ENCODE measurements at regions not wholly inside any gene's neighbourhood (a gene's known extent, or its start where the extent isn't known, plus 50 kb on each side); places are given as distances from the start of the nearest gene placed in this dataset.

DNA sequence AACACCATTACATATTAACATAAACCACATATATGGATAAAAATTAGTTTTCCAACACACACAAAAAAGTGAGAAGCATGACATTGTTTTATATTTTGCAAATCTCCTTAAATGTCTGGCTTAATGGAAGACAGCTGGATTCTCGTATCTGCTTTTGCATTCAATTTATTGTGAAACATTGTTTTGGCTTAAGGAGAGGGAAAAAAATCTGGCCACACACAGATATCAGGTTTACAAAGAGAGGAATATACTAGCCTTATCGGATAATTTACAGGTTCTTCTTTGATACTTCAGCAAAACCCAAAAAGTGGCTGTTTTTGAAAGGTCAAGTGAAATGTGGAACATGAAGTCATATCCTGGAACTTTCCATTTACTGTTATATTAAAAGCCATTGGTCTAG, 523.5 kb upstream of the ARGLU1 start:
- Histone ChIP-seq H3K27me3 (ENCODE audit: low read depth, low read length) (no peaks in the 10 kb centered on the region), H3K27ac (ENCODE audit: low read length) (no peak overlapping the region), H3K36me3 (ENCODE audit: control insufficient read depth in 1 of 2, insufficient read depth in 2 of 2, low read length in 2 of 2) (no peaks in the 10 kb centered on the region), H3K9me3 (ENCODE audit: control insufficient read depth in 1 of 2, low read length in 2 of 2) (no peaks in the 10 kb centered on the region), H3K4me3 (ENCODE audit: low read depth in 1 of 2, low read length in 2 of 2) (no peak overlapping the region), H3K4me1 (ENCODE audit: control insufficient read depth in 1 of 2, insufficient read depth in 2 of 2, low read length in 2 of 2) (no peaks in the 10 kb centered on the region)

DNA sequence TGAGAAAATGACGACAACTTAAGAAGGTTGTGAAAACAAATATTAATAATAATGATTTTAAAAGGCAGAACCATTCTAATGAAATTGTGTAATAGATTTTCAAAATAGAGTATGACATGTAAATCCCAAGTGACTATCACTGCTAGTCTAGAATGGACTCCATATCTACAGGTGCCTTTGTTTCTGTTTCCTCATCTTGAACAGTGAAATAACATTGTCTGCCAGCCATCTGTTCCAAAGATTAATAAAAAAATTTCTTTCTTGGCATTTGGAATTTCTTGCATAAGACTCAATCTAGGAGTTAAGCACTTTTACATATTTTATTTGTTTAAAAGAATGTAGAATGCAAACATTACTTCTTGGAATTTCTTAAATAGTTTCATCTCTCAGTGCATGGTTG, 520.1 kb upstream of the ARGLU1 start:
- no peak overlapping the region for H3K27ac ChIP-seq (ENCODE audit: low read length)
- no peaks in the 10 kb centered on the region for H3K36me3 ChIP-seq (ENCODE audit: control insufficient read depth in 1 of 2, insufficient read depth in 2 of 2, low read length in 2 of 2)
- no peaks in the 10 kb centered on the region for H3K27me3 ChIP-seq (ENCODE audit: low read depth, low read length)
- no peaks in the 10 kb centered on the region for H3K4me1 ChIP-seq (ENCODE audit: control insufficient read depth in 1 of 2, insufficient read depth in 2 of 2, low read length in 2 of 2)
- no peaks in the 10 kb centered on the region for H3K9me3 ChIP-seq (ENCODE audit: control insufficient read depth in 1 of 2, low read length in 2 of 2)
- no peak overlapping the region for H3K4me3 ChIP-seq (ENCODE audit: low read depth in 1 of 2, low read length in 2 of 2)

GRCh38 chr13:107079423-107080049, 511.6 kb upstream of the ARGLU1 start:
- Histone ChIP-seq H3K27ac (ENCODE audit: low read length) (no peak overlapping the region), H3K27me3 (ENCODE audit: low read depth, low read length) (no peaks in the 10 kb centered on the region), H3K9me3 (ENCODE audit: control insufficient read depth in 1 of 2, low read length in 2 of 2) (no peaks in the 10 kb centered on the region), H3K4me3 (ENCODE audit: low read depth in 1 of 2, low read length in 2 of 2) (no peak overlapping the region), H3K4me1 (ENCODE audit: control insufficient read depth in 1 of 2, insufficient read depth in 2 of 2, low read length in 2 of 2) (no peaks in the 10 kb centered on the region), H3K36me3 (ENCODE audit: control insufficient read depth in 1 of 2, insufficient read depth in 2 of 2, low read length in 2 of 2) (no peaks in the 10 kb centered on the region)

DNA sequence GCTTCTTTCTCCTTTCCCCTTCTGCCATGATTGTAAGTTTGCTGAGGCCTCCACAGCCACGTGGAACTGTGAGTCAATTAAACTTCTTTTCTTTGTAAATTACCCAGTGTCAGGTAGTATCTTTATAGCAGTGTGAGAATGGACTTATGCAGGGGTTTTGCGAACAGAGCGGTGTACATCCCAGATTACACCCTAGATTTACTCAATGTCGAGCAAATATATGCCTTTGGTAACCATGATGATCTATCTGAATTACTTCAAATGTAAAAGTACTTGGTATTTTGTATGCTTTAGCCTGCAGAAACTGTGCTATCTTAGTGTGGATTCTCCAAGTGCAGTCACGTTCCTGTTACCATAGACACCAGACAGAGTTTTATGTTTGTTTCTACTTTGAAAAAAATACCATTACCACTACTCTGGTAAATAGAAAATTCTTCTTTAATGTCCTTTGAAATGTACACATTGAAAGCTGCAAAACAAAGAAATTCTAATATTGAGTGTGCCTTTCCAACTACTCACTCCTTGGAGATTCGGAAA, 510.4 kb upstream of the ARGLU1 start:
- no peak overlapping the region for H3K4me3 ChIP-seq (ENCODE audit: low read depth in 1 of 2, low read length in 2 of 2)
- no peaks in the 10 kb centered on the region for H3K27me3 ChIP-seq (ENCODE audit: low read depth, low read length)
- no peaks in the 10 kb centered on the region for H3K36me3 ChIP-seq (ENCODE audit: control insufficient read depth in 1 of 2, insufficient read depth in 2 of 2, low read length in 2 of 2)
- no peaks in the 10 kb centered on the region for H3K9me3 ChIP-seq (ENCODE audit: control insufficient read depth in 1 of 2, low read length in 2 of 2)
- H3K4me1 ChIP-seq (ENCODE audit: control insufficient read depth in 1 of 2, insufficient read depth in 2 of 2, low read length in 2 of 2) = no peaks in the 10 kb centered on the region
- no peak overlapping the region for H3K27ac ChIP-seq (ENCODE audit: low read length)

- no peaks in the 10 kb centered on the region for H3K27me3 ChIP-seq (ENCODE audit: low read depth, low read length)
- H3K36me3 ChIP-seq (ENCODE audit: control insufficient read depth in 1 of 2, insufficient read depth in 2 of 2, low read length in 2 of 2) = no peaks in the 10 kb centered on the region
- no peaks in the 10 kb centered on the region for H3K9me3 ChIP-seq (ENCODE audit: control insufficient read depth in 1 of 2, low read length in 2 of 2)
- no peak overlapping the region for H3K4me3 ChIP-seq (ENCODE audit: low read depth in 1 of 2, low read length in 2 of 2)
- no peak overlapping the region for H3K27ac ChIP-seq (ENCODE audit: low read length)
- no peaks in the 10 kb centered on the region for H3K4me1 ChIP-seq (ENCODE audit: control insufficient read depth in 1 of 2, insufficient read depth in 2 of 2, low read length in 2 of 2)
These were observed 508.9 kb upstream of the ARGLU1 start for GRCh38 chr13:107076801-107077200.

GRCh38 chr13:107075576-107075975, 507.6 kb upstream of the ARGLU1 start:
- H3K27me3 ChIP-seq (ENCODE audit: low read depth, low read length) = no peaks in the 10 kb centered on the region
- no peak overlapping the region for H3K27ac ChIP-seq (ENCODE audit: low read length)
- H3K36me3 ChIP-seq (ENCODE audit: control insufficient read depth in 1 of 2, insufficient read depth in 2 of 2, low read length in 2 of 2) = no peaks in the 10 kb centered on the region
- no peak overlapping the region for H3K4me3 ChIP-seq (ENCODE audit: low read depth in 1 of 2, low read length in 2 of 2)
- no peaks in the 10 kb centered on the region for H3K4me1 ChIP-seq (ENCODE audit: control insufficient read depth in 1 of 2, insufficient read depth in 2 of 2, low read length in 2 of 2)
- H3K9me3 ChIP-seq (ENCODE audit: control insufficient read depth in 1 of 2, low read length in 2 of 2) = no peaks in the 10 kb centered on the region

DNA sequence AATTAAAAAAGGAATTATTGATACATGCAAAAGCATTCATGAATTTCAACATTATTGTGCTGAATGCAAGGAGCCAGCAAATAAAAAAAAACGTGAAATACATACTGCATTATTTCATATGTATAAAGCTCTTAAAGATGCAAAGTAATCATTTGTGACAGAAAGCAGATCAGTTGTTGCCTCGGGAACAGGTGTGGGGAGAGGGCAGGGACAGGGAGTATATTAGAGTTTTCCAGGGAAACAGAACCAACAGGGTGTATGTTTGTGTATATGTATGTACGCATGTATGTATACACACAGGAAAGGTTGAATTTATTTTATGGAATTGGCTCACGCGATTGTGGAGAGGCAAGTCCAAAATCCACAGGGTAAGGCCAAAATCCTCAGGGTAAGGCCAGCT, 502.9 kb upstream of the ARGLU1 start:
- Histone ChIP-seq H3K4me3 (ENCODE audit: low read depth in 1 of 2, low read length in 2 of 2) (no peak overlapping the region), H3K9me3 (ENCODE audit: control insufficient read depth in 1 of 2, low read length in 2 of 2) (no peaks in the 10 kb centered on the region), H3K27ac (ENCODE audit: low read length) (no peak overlapping the region), H3K36me3 (ENCODE audit: control insufficient read depth in 1 of 2, insufficient read depth in 2 of 2, low read length in 2 of 2) (no peaks in the 10 kb centered on the region), H3K27me3 (ENCODE audit: low read depth, low read length) (no peaks in the 10 kb centered on the region), H3K4me1 (ENCODE audit: control insufficient read depth in 1 of 2, insufficient read depth in 2 of 2, low read length in 2 of 2) (no peaks in the 10 kb centered on the region)

GRCh38 chr13:107069108-107069776, 501.3 kb upstream of the ARGLU1 start:
- H3K27me3 ChIP-seq (ENCODE audit: low read depth, low read length) = no peaks in the 10 kb centered on the region
- H3K4me1 ChIP-seq (ENCODE audit: control insufficient read depth in 1 of 2, insufficient read depth in 2 of 2, low read length in 2 of 2) = no peaks in the 10 kb centered on the region
- H3K9me3 ChIP-seq (ENCODE audit: control insufficient read depth in 1 of 2, low read length in 2 of 2) = no peaks in the 10 kb centered on the region
- no peak overlapping the region for H3K27ac ChIP-seq (ENCODE audit: low read length)
- no peak overlapping the region for H3K4me3 ChIP-seq (ENCODE audit: low read depth in 1 of 2, low read length in 2 of 2)
- H3K36me3 ChIP-seq (ENCODE audit: control insufficient read depth in 1 of 2, insufficient read depth in 2 of 2, low read length in 2 of 2) = no peaks in the 10 kb centered on the region

- Histone ChIP-seq H3K9me3 (ENCODE audit: control insufficient read depth in 1 of 2, low read length in 2 of 2) (no peaks in the 10 kb centered on the region), H3K4me1 (ENCODE audit: control insufficient read depth in 1 of 2, insufficient read depth in 2 of 2, low read length in 2 of 2) (no peaks in the 10 kb centered on the region), H3K27ac (ENCODE audit: low read length) (no peak overlapping the region), H3K27me3 (ENCODE audit: low read depth, low read length) (no peaks in the 10 kb centered on the region), H3K4me3 (ENCODE audit: low read depth in 1 of 2, low read length in 2 of 2) (no peak overlapping the region), H3K36me3 (ENCODE audit: control insufficient read depth in 1 of 2, insufficient read depth in 2 of 2, low read length in 2 of 2) (no peaks in the 10 kb centered on the region)
These were observed 499.4 kb upstream of the ARGLU1 start for GRCh38 chr13:107067381-107067780.

DNA sequence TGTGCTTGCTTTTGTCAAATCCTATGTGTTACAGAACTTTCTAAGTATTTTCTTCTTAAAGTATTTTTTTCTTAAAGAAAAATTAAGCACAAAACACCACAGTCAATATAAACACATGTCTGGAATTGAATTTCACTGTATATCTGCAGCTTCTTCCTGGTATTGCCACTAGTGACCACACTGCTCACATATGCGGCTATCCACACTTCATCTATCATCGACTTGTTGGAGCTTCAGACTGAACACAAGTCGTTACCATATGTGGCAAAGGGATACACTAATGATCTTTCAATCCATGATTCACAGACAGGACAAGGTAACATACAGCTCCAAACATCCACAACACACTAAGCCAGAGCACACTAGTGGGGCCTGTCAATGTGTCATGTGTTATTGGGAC, 498.4 kb upstream of the ARGLU1 start:
- H3K4me3 ChIP-seq (ENCODE audit: low read depth in 1 of 2, low read length in 2 of 2) = no peak overlapping the region
- no peaks in the 10 kb centered on the region for H3K36me3 ChIP-seq (ENCODE audit: control insufficient read depth in 1 of 2, insufficient read depth in 2 of 2, low read length in 2 of 2)
- no peaks in the 10 kb centered on the region for H3K4me1 ChIP-seq (ENCODE audit: control insufficient read depth in 1 of 2, insufficient read depth in 2 of 2, low read length in 2 of 2)
- no peaks in the 10 kb centered on the region for H3K9me3 ChIP-seq (ENCODE audit: control insufficient read depth in 1 of 2, low read length in 2 of 2)
- H3K27ac ChIP-seq (ENCODE audit: low read length) = no peak overlapping the region
- no peaks in the 10 kb centered on the region for H3K27me3 ChIP-seq (ENCODE audit: low read depth, low read length)

DNA sequence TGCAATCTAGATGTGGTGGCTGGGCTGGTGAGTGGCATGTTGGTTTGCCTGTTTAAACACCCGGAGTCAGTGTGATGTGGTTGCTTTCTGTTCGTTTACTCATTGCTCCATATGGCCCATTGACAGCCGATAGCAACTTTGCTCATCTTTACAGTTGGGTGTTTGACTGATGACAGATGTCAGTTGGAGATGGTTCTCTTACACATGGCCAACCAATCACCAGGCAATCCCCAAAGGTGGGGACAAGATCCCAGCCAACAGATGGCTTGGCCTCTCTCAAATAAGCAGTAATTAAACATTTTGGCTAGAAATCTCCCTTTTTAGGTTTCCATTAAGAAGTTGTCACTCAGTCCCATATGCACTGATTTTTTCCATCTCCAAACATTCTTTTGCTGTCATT, 497.1 kb upstream of the ARGLU1 start:
- H3K27me3 ChIP-seq (ENCODE audit: low read depth, low read length) = no peaks in the 10 kb centered on the region
- H3K9me3 ChIP-seq (ENCODE audit: control insufficient read depth in 1 of 2, low read length in 2 of 2) = no peaks in the 10 kb centered on the region
- H3K27ac ChIP-seq (ENCODE audit: low read length) = no peak overlapping the region
- H3K4me3 ChIP-seq (ENCODE audit: low read depth in 1 of 2, low read length in 2 of 2) = no peak overlapping the region
- no peaks in the 10 kb centered on the region for H3K4me1 ChIP-seq (ENCODE audit: control insufficient read depth in 1 of 2, insufficient read depth in 2 of 2, low read length in 2 of 2)
- H3K36me3 ChIP-seq (ENCODE audit: control insufficient read depth in 1 of 2, insufficient read depth in 2 of 2, low read length in 2 of 2) = no peaks in the 10 kb centered on the region
